ENCODE measurements at regions not wholly inside any gene's neighbourhood (a gene's known extent, or its start where the extent isn't known, plus 50 kb on each side); places are given as distances from the start of the nearest gene placed in this dataset.

GRCh38 chr14:87483271-87484260, 509.4 kb downstream of the GALC start (continued):
- TF ChIP-seq CTCF (conservative IDR thresholded peaks at IDR 0.05; ENCODE audit: low read depth, low read length) (no peak), SMC3 (IDR thresholded peaks at IDR 0.05; ENCODE audit: low read depth, low read length) (no peak), POLR2A (IDR thresholded peaks at IDR 0.05; ENCODE audit: low read depth, low read length) (no peak)

GRCh38 chr14:87468531-87468930, 524.5 kb downstream of the GALC start:
- intact Hi-C loops (cut with micrococcal nuclease): no loop called here
- Histone ChIP-seq H3K18ac (ENCODE audit: low read depth, low read length) (no peak overlapping the region), H3K27ac (ENCODE audit: insufficient read depth, low read length) (no peak overlapping the region), H3K4me3 (ENCODE audit: insufficient read depth, low read depth, low read length) (no peak overlapping the region), H2AK9ac (replicated peaks; ENCODE audit: low read depth, low read length, poor library complexity) (no peak overlapping the region), H2BK5ac (ENCODE audit: low read depth, low read length, poor library complexity, severe bottlenecking) (no peak overlapping the region), H3K9me1 (ENCODE audit: insufficient read depth, low read length) (no peaks in the 10 kb centered on the region), H2BK120ac (ENCODE audit: low read depth, low read length) (no peak overlapping the region), H2AK5ac (ENCODE audit: low read depth, low read length) (no peak overlapping the region), H2BK15ac (ENCODE audit: low read depth, low read length) (no peak overlapping the region), H4K5ac (ENCODE audit: low read depth, low read length) (no peak overlapping the region), H4K20me1 (ENCODE audit: insufficient read depth, low read length) (no peaks in the 10 kb centered on the region), H3K4me2 (ENCODE audit: low read depth, low read length) (no peak overlapping the region), H4K91ac (ENCODE audit: insufficient read depth, low read depth, low read length) (no peak overlapping the region), H2AFZ (replicated peaks; ENCODE audit: low read length, poor library complexity) (no peak overlapping the region), H4K8ac (ENCODE audit: low read depth in 2 of 2, low read length in 2 of 2) (no peak overlapping the region), H3K79me1 (ENCODE audit: low read depth in 1 of 2, low read length in 2 of 2) (no peaks in the 10 kb centered on the region), H3K9ac (ENCODE audit: low read depth, low read length) (no peak overlapping the region), H3K36me3 (ENCODE audit: control insufficient read depth, insufficient read depth, low read length) (no peaks in the 10 kb centered on the region), H3K4me1 (ENCODE audit: control insufficient read depth, insufficient read depth, low read length) (no peaks in the 10 kb centered on the region), H3K4ac (ENCODE audit: low read depth, low read length) (no peak overlapping the region), H3K56ac (ENCODE audit: extremely low read depth, insufficient read depth, low read length) (no peak overlapping the region), H3K27me3 (ENCODE audit: control insufficient read depth, insufficient read depth, low read length) (no peaks in the 10 kb centered on the region), H3K14ac (replicated peaks; ENCODE audit: low read depth, low read length) (no peak overlapping the region), H3K9me3 (ENCODE audit: control insufficient read depth, insufficient read depth, low read length) (peaks cover 3% of the 10 kb centered on the region; the same call in 1 of the 2 replicates), H2BK20ac (ENCODE audit: low read depth, low read length) (no peak overlapping the region), H3K23ac (ENCODE audit: low read depth, low read length) (no peak overlapping the region)
- CTCF ChIA-PET: no interaction called here
- in situ Hi-C loops (cut with MboI; ENCODE audit: low sequenced_read_pairs): no loop called here
- TF ChIP-seq CEBPB (IDR thresholded peaks at IDR 0.05; ENCODE audit: low read depth, low read length): no peak
- TF ChIP-seq POLR2A (IDR thresholded peaks at IDR 0.05; ENCODE audit: low read depth, low read length): no peak
- ATAC-seq (ENCODE audit: low read depth): no peak
- no CpG with 5 or more reads among the region's 1 CpG for WGBS, 2 experiments (ENCODE audit: extremely low coverage in 2 of 2, insufficient read length in 1 of 2)
- no peak for DNase-seq
- dilution Hi-C loops (cut with HindIII; ENCODE audit: low sequenced_read_pairs, unreplicated experiment): no loop called here
- POLR2A ChIA-PET (ENCODE audit: unreplicated experiment): no interaction called here
- no TSS peak for BruUV-seq (replicated peaks)

Data from IMR-90 (cell line).